ENCODE measurements at regions not wholly inside any gene's neighbourhood (a gene's known extent, or its start where the extent isn't known, plus 50 kb on each side); places are given as distances from the start of the nearest gene placed in this dataset.

DNA sequence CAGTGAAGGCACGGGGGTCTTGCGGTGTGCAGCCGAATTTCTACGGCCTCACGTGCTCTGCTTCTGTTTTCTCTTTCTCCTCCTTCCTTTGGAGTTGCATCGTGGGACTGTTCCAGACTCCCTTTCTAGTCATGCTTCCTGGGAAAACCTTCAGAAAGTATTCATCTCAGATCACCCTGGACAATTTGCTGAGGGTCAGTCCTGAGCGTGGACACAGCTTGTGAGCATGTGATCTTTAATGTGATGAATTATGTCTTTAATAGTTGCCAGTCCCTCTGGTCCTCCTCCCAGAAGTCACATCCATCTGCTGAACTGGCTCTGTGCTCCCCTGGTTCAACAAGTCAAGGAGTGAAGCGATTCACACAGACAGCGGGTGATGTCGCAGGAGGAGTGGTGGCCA is 145.0 kb upstream of the PDE10A start:
- TF ChIP-seq, protein P1, sequence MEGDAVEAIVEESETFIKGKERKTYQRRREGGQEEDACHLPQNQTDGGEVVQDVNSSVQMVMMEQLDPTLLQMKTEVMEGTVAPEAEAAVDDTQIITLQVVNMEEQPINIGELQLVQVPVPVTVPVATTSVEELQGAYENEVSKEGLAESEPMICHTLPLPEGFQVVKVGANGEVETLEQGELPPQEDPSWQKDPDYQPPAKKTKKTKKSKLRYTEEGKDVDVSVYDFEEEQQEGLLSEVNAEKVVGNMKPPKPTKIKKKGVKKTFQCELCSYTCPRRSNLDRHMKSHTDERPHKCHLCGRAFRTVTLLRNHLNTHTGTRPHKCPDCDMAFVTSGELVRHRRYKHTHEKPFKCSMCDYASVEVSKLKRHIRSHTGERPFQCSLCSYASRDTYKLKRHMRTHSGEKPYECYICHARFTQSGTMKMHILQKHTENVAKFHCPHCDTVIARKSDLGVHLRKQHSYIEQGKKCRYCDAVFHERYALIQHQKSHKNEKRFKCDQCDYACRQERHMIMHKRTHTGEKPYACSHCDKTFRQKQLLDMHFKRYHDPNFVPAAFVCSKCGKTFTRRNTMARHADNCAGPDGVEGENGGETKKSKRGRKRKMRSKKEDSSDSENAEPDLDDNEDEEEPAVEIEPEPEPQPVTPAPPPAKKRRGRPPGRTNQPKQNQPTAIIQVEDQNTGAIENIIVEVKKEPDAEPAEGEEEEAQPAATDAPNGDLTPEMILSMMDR (IDR thresholded peaks at IDR 0.05; ENCODE audit: extremely low read depth, insufficient read depth, missing control alignments): no peak
- in situ Hi-C loops (cut with MboI; ENCODE audit: low pct_unique_long_range_greater_than_20kb, low sequenced_read_pairs, unreplicated experiment): no loop called here
- DNase-seq (ENCODE audit: low spot score): no peak

DNA sequence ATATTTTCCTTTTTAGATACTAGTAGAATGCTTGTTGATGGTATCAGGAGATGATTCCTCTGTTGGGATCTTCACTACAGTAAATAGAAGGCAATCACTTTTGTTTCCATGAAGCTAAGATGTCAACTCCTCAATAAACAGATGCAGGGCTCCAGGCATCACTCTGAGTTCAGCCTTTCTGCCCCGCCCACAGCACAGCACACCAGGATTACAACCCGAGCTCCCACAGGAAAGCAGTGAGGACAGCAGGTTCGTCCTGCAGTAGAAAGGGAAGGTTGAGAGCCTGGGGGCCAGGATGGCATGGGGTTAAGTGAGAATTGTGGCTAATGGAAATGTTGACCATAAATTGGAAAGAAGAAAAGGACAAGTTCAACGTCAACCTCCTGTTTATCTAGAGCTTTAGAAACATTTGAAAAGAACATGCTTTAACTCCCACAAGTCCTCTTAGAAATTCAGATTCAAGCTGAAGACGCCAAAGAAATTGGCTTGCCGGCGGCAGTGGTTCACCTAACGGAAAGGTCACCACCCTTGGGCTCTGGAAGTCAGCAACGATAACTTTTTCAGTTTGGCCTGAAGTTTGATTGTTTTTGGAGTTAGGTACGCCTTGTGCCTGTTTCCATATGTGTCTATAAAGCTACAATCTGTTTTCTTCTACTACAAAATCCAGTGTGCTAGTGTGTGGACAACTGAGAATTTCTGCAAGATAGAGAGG is 144.4 kb upstream of the PDE10A start:
- DNase-seq (ENCODE audit: low spot score): no peak
- TF ChIP-seq, protein P1 (IDR thresholded peaks at IDR 0.05; ENCODE audit: extremely low read depth, insufficient read depth, missing control alignments): no peak
- in situ Hi-C loops (cut with MboI; ENCODE audit: low pct_unique_long_range_greater_than_20kb, low sequenced_read_pairs, unreplicated experiment): no loop called here

DNA sequence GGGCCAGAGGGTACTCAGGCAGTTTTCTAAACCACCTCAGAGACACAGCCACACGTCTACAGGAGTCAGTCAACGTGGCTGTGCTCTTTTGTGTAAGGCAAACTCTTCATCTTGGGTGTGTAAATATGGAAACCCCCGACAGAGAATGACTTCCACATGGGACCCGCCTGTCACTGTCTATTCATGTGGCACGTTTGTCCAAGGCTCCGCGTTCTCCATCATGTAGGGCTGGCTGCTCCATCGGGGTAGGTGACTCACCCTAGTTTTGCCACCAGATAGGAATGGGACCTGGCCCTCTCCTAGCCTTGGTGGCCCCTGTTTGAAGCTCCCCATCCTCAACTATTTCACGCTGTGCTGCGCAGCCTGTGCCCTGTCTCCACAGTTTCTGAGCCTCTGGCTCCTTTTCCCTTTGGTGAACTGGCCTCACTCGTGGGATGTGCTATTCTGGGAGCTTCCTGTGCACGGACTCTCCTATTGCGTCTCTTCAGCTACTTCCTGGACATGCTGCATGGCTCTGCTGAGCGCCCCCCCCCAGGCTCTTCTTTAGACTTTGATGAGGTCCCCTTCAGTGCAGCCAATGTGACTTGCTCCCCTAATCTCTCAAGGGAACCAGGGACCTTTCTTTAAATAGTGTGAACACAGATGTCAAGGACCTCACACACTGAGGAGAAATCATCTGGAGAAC is 143.2 kb upstream of the PDE10A start:
- in situ Hi-C loops (cut with MboI; ENCODE audit: low pct_unique_long_range_greater_than_20kb, low sequenced_read_pairs, unreplicated experiment): no loop called here
- DNase-seq (ENCODE audit: low spot score): no peak
- TF ChIP-seq, protein P1 (IDR thresholded peaks at IDR 0.05; ENCODE audit: extremely low read depth, insufficient read depth, missing control alignments): no peak

DNA sequence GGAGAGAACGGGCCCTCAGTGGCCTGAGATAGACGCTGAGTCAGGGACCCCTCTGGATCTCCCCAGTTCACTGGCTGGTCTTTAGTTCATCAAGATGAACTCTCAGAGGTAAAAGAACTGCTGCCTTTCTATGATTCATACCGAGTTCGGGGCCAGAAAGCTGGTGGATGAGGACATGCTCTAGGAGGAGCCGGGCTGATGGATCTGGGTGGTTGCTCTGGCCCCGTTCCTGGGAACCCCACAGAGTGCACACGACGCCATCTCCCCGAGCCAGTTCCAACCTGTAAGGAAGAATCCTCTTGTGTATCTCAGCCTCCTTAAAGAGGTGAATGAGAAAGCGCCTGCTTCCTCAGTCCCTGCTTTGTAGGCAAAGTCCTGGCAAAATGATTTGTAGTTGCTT is 142.6 kb upstream of the PDE10A start:
- TF ChIP-seq, protein P1 (IDR thresholded peaks at IDR 0.05; ENCODE audit: extremely low read depth, insufficient read depth, missing control alignments): no peak
- in situ Hi-C loops (cut with MboI; ENCODE audit: low pct_unique_long_range_greater_than_20kb, low sequenced_read_pairs, unreplicated experiment): no loop called here
- DNase-seq (ENCODE audit: low spot score): no peak

DNA sequence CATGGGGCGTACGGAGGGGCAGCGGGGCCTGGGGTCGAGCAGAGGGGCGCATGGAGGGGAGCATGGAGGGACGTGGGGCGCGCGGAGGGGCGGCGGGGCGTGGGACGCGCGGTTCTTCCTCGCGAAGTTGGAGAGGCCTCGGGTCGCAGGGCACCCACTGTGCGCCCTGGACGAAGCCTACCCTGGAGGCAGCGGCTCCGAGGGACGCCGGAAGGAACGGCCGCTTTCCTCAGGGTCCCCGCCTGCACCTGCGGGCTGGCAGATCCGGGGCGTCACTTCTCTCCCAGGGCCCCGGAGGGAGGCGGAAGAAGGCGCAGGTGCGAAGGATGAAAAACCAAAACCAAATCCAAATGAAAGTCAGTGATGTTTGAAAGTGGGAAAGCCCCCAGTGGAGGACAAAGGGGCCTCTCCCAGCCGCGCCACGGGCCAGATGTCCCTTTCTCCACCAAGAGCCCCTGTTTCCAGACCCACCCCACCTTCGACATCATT is 142.1 kb upstream of the PDE10A start:
- in situ Hi-C loops (cut with MboI; ENCODE audit: low pct_unique_long_range_greater_than_20kb, low sequenced_read_pairs, unreplicated experiment): no loop called here
- DNase-seq (ENCODE audit: low spot score): no peak
- TF ChIP-seq, protein P1 (IDR thresholded peaks at IDR 0.05; ENCODE audit: extremely low read depth, insufficient read depth, missing control alignments): no peak

DNA sequence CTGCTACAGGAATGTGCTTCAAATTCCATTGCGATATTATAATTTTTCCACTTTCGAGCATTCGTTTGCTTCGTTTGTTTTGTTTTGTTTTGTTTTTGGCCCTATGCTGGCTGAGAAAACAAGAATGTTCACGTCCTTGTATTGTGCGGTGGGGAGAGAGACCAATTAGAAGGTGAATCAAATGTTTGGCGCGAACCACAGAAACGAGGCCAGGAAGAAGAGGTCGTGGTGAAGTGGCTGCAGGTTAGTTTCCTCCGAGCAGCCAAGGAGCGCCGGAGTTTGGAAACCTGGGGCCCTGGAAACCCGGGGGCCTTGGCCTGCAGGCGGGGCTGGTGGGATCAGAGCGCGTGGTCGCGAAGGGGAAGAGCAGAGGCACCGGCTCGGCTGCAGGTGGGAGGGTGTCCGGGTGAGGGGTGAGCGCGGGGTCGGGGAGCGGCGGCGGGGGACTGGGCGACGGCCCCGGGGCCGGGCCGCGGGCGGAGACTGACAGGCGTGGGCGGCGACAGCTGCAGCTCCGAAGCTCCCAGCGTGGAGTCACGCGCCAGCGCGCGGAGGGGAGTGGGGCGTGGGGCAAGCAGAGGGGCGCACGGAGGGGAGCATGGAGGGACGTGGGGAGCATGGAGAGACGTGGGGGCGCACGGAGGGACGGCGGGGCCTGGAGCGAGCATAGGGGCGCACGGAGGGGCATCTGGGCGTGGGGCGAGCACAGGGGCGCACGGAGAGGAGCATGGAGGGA is 141.5 kb upstream of the PDE10A start:
- no peak for DNase-seq (ENCODE audit: low spot score)
- TF ChIP-seq, protein P1 (IDR thresholded peaks at IDR 0.05; ENCODE audit: extremely low read depth, insufficient read depth, missing control alignments): no peak
- in situ Hi-C loops (cut with MboI; ENCODE audit: low pct_unique_long_range_greater_than_20kb, low sequenced_read_pairs, unreplicated experiment): no loop called here

Measured in GM13977 (cell line).